NCI-H2227 treated with DMSO at 0.1 percent for 48 hours (cell line): ENCODE measurements at regions not wholly inside any gene's neighbourhood (a gene's known extent, or its start where the extent isn't known, plus 50 kb on each side); places are given as distances from the start of the nearest gene placed in this dataset.

ENCODE experiments used
- DNase-seq: peaks from one replicate; lab custom pipeline; 2025; lab: John Stamatoyannopoulos, UW

- peak; percentile 64 for DNase-seq
These were observed 481.0 kb upstream of the SEMA3A start for GRCh38 chr7:84675633-84676034.

DNA sequence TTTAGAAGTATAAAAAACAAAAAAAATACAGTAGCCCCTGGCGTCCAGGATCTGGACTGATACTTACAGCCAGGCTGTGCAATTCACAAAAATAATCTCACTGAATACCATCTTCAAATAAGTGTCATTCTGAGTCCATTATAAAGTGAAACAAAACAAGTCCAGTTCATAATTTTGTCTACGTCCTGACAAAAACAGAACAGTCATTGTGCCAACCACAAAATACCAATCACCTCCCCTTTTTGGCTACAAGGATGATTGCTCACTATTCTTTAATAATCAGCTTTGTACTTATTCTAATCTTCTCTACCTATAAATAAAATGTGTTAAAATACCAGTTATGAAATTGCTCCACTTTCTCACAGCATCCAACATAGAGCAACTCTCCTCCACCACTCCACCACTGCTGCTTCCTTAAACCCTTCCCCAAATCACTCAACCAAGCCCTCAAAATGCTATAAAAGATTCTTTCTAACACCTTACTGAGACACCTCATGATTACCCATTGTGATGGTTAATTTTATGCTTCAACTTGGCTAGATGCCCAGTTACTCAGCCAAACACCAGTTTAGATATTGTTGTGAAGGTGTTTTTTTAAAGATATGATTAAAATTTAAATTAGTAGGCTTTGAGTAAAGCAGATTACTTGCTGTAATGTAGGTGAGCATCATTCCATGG lies 479.8 kb upstream of the SEMA3A start:
- peak; percentile 77 for DNase-seq

GRCh38 chr7:84669177-84669732 lies 474.7 kb upstream of the SEMA3A start:
- DNase-seq = no peak

- DNase-seq = no peak
These were observed 473.5 kb upstream of the SEMA3A start for GRCh38 chr7:84668116-84668515.

DNA sequence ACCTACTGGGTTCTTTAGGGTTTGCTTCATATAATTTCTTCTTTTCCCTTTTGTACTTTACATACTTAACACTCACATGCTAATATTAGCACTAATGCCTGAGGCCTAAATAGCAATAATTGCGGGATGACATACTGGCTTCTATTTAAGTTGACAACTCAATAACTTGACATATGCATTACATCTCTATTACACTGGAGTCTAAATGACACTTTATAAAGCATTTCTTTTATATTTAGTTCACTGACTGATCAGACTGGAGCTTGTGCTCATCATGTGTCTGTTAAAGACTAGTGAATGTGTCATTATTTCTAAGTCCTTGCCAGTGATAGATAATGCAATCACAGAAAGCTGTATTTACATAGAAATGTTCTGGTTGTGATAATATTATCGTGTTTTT lies 472.1 kb upstream of the SEMA3A start:
- DNase-seq = no peak

GRCh38 chr7:84665339-84665738 lies 470.8 kb upstream of the SEMA3A start:
- DNase-seq = no peak

GRCh38 chr7:84664626-84665025 lies 470.0 kb upstream of the SEMA3A start:
- no peak for DNase-seq

DNA sequence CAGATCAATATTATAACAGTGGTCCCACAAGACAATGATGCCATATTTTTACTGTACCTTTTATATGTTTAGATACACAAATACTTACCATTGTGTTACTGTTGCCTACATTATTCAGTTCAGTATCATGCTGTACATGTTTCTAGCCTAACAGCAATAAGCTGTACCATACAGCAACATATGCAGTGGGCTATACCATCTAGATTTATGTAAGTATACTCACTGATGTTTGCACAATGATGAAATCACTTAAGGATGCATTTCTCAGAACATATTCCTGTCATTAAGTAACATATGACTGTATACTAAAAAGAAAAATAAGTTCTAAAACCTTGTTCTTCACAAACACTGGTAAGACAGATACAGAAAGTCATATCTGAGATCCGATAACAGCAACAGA lies 468.6 kb upstream of the SEMA3A start:
- DNase-seq = no peak

DNA sequence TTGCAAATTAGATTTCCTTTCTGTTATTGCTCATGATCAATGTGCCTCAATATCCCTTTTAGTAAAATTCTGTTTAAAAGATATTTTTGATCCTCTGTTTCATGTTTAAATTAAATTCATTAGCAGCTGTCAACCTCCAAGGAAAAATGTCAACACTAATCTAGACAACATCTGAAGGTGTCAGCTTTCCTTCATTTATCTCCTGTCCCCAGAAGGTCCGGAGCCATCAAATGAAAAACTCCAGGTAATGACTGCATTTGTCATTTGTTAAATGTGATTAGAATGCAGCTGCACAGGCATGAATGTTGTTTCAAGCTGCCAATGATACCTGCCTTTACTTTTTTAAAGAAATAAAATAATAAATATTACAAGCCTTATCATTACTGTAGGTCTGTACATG lies 463.7 kb upstream of the SEMA3A start:
- DNase-seq = no peak

GRCh38 chr7:84654273-84654672 lies 459.7 kb upstream of the SEMA3A start:
- DNase-seq = no peak

DNA sequence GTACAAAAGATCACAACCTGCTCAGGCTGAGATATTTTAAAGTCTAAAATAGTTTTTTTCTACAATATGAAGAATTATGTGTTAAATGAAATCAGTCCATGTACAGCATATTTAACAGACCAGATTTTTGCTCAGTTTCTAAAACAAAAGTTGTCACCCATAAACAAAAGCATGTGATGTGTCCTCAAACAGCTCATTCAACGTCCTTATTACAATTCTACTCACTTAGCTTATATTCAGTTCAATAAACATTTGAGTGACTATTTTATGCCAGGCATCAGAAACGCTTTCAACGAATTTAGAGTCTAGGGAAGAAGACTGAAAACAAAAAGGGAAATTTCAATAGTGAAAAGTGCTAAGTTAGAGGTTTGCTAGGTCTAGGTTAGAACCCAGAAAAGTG lies 457.3 kb upstream of the SEMA3A start:
- no peak for DNase-seq

DNA sequence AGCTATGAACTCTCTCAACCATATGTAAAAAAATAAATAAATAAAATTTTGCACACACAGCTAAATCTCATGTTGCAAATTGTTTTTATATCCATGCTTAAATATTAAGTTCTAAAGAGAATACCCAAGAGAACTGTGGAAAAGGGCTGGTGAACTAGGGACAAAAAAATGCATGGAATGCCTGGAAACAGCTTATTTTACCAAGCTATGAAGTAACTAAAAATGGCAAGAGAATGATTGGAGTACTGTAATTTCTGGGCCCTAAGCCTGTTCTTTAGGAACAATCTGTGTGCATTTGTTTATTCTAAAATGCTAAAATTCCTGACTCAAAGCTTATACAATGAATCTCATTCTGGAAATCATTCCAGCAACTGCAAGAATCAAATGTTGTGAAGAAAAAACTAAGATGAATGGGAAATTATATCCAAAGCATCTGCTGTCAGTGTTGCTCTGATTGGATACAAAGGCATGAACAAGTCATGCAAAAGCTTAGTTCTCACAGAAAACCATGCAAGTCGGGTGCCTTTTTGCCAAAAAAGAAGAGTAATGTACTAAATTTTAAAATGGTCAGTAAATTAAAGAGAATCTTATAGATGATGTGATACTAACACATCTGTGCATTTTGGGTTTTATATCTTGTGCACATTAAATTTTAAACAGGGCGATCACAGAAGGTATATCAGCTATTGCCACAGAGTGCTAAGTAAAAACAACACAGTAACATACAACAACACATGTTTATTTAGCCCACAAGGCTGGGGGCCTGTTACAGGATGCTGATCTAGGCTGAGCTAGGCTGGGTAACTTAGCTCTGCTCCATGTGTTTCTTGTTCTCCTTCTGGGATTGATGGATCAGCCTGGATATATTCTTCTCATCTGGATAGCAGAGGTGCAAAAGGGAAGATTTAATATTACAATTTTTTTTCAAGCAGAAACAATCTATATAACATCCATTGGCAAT lies 453.5 kb upstream of the SEMA3A start:
- no peak for DNase-seq

GRCh38 chr7:84642611-84643010 lies 448.0 kb upstream of the SEMA3A start:
- DNase-seq = no peak

- DNase-seq = no peak
These were observed 446.0 kb upstream of the SEMA3A start for GRCh38 chr7:84640637-84641036.

GRCh38 chr7:84638339-84638697 lies 443.7 kb upstream of the SEMA3A start:
- no peak for DNase-seq

- DNase-seq = no peak
These were observed 443.2 kb upstream of the SEMA3A start for GRCh38 chr7:84637568-84638338.

GRCh38 chr7:84631913-84632312 lies 437.3 kb upstream of the SEMA3A start:
- no peak for DNase-seq

GRCh38 chr7:84629640-84630318 lies 435.2 kb upstream of the SEMA3A start:
- no peak for DNase-seq

- no peak for DNase-seq
These were observed 434.6 kb upstream of the SEMA3A start for GRCh38 chr7:84629216-84629615.

- DNase-seq = no peak
These were observed 432.7 kb upstream of the SEMA3A start for GRCh38 chr7:84627250-84627649.

DNA sequence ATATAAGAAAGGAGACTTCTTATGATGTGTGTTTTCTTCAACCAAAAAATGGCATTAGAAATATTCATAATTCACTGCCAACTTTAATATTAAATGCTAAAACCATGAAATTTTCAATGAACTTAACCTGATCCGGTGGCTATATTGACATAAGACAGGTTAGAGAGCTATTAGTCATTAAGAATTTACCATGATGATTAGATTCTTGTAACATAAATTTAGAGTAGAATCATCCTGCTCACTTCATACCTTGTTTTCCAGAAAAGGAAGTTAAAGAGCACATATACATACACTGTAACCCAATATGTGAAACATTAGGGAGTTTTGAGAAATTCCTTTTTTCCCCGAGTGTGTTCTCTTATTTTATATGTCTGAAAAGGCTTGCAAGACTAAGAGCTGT lies 430.3 kb upstream of the SEMA3A start:
- DNase-seq = no peak

GRCh38 chr7:84624527-84624926 lies 429.9 kb upstream of the SEMA3A start:
- no peak for DNase-seq
